ENCODE measurements at regions not wholly inside any gene's neighbourhood (a gene's known extent, or its start where the extent isn't known, plus 50 kb on each side); places are given as distances from the start of the nearest gene placed in this dataset.

- TF ChIP-seq THYN1 (CRISPR knock-in tag; IDR thresholded peaks at IDR 0.05; ENCODE audit: borderline replicate concordance, low read depth), result no peak
- TF ChIP-seq ZNF317 (CRISPR knock-in tag; IDR thresholded peaks at IDR 0.05), result no peak
- TF ChIP-seq POLR2A (IDR thresholded peaks at IDR 0.05; ENCODE audit: insufficient read depth in 1 of 2, low read depth in 2 of 2, low read length in 2 of 2), result no peak
- no peak for TF ChIP-seq ZNF792 (CRISPR knock-in tag; IDR thresholded peaks at IDR 0.05)
- no peak for TF ChIP-seq ZBTB7A (CRISPR knock-in tag; IDR thresholded peaks at IDR 0.05)
- no peak for TF ChIP-seq MAZ (IDR thresholded peaks at IDR 0.05; ENCODE audit: borderline replicate concordance, low read depth, low read length)
- TF ChIP-seq MAZ (CRISPR knock-in tag; IDR thresholded peaks at IDR 0.05; ENCODE audit: low read depth), result no peak
- TF ChIP-seq RAD21 (CRISPR knock-in tag; IDR thresholded peaks at IDR 0.05), result no peak
- TF ChIP-seq SIN3A (IDR thresholded peaks at IDR 0.05; ENCODE audit: borderline replicate concordance, low read depth, low read length), result no peak
- TF ChIP-seq ATF3 (CRISPR knock-in tag; IDR thresholded peaks at IDR 0.05), result no peak
- no peak for TF ChIP-seq CTCF (CRISPR knock-in tag; IDR thresholded peaks at IDR 0.05)
- no peak for TF ChIP-seq HNRNPLL (IDR thresholded peaks at IDR 0.05; ENCODE audit: low read depth, low read length, poor library complexity, severe bottlenecking)
- no peak for TF ChIP-seq FLYWCH1 (CRISPR knock-in tag; IDR thresholded peaks at IDR 0.05)
Measured at GRCh38 chr17:77674358-77674757, 284.1 kb upstream of the TNRC6C start.

All from HepG2 (cell line).